HG03025 (cell line): ENCODE measurements at regions not wholly inside any gene's neighbourhood (a gene's known extent, or its start where the extent isn't known, plus 50 kb on each side); places are given as distances from the start of the nearest gene placed in this dataset.
"Not testable (repeated sequence)": the region's sequence is repeated elsewhere in the genome, so short reads cannot be mapped to it uniquely, and the experiment has no call there.

Experiments used
- ATAC-seq: cut with Tn5 transposase; IDR thresholded peaks from one replicate; pipeline ENCODE4 v1.9.1; 2021; ENCODE audit warnings: mild to moderate bottlenecking, moderate library complexity; ENCODE audit not compliant: unreplicated experiment, low FRiP score

DNA sequence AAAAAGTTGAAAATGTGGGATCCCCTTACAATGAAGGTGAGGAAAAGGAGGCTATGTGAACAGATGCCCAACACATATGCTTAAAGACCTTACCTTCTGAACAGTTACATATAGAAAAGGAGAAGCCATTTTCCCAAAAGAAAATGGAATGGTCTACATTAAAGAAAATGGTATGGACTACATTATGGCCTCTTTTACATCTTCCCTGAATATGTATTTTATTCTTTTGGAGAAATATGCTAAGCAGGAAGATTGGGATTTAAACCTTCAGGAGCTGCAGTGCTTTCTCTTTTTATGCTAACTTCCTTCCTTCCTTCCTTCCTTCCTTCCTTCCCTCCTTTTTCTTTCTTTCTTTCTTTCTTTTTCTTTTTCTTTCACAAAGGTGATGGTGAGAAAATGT lies 155.4 kb downstream of the SEC23IP start:
- ATAC-seq, result no peak

- no peak for ATAC-seq
Measured at GRCh38 chr10:120048391-120048790, 155.9 kb downstream of the SEC23IP start.

DNA sequence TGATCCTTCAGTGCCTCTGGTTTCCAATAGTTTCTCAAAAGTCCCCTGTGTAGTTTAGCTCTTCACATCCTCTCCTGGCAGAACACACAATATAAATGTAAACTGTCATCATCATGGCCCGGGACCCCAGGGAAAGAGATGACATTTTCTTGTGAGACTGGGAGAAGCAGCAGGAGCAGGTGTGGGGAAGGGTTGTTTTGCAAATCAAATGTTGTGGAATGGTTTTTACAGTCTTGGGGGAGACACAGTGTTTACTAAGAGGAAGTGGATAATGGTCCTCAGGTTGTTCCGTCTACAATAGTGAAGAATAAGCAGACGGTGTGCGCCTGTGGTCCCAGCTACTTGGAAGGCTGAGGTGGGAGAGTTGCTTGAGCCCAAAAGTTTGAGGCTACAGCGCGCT lies 159.1 kb downstream of the SEC23IP start:
- ATAC-seq, result no peak

DNA sequence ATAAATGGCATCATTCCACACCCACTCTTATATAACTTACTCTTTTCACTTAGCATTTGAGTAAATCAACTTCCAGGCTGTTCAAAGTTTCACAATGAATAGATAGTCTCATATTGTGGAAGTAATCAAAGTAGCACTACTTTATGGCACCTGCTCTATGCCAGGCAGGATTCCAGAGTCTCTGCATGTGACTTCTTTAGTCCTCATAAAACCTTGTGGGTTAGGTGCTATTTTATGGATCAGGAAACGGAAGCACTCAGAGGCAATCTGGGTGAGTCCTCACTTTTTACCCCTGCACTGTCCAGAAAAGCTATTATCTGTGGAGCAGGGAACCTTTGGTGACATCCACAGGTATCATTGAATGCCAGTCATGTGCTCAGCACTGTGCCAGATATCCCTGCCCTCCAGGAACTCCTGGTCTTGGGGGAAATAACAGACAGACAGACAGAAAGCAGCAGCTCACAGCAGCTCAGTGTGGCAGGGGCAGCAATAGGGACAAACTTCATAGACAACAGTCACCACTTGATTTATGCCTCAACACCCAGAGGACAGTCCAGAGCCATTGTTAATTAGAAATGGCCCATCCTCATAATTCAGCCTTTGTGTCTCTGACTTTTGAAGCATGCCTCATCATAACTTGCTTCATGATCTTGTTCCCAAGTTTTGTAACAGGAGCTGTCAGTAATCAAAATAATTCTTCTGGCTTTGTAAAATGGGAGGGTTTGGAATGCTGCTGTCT lies 160.6 kb downstream of the SEC23IP start:
- no peak for ATAC-seq

DNA sequence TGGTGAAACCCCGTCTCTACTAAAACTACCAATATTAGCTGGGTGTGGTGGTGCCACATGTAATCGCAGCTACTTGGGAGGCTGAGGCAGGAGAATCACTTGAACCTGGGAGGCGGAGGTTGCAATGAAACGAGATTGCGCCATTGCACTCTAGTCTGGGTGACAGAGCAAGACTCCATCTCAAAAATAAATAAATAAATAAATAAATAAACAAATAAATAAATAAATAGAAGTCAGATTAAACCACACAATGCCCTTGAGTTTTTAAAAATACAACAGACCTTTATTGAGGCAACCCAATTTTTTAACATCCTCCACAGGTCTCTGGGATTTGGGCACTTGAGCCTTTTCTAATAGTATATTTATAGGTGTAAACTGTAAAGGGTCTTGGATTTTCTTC lies 167.3 kb downstream of the SEC23IP start:
- ATAC-seq, result not testable (repeated sequence)

DNA sequence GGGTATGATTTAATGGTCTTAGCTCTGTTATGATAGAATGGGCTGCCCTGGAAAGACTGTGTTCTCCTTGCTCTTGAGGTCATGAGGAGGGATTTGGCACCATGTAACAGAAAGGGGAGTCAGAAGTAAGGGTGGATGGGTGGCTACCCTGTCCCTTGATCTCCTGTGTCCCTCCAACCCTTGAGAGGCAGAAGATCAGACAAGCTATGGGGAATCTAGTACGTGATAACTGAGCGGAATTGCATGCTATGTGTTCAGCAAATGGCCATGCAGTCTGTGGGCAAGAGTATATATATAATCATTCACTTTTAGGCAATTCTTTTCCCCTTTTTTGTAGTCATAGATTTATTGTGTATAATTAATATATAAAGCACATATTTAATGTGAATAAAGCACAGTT lies 174.9 kb downstream of the SEC23IP start:
- ATAC-seq, result no peak

- no peak for ATAC-seq
Measured at GRCh38 chr10:120069700-120070099, 177.2 kb downstream of the SEC23IP start.

- no peak for ATAC-seq
Measured at GRCh38 chr10:120075349-120075748, 182.8 kb downstream of the SEC23IP start.

GRCh38 chr10:120076996-120077706 lies 184.6 kb downstream of the SEC23IP start:
- ATAC-seq, result no peak

DNA sequence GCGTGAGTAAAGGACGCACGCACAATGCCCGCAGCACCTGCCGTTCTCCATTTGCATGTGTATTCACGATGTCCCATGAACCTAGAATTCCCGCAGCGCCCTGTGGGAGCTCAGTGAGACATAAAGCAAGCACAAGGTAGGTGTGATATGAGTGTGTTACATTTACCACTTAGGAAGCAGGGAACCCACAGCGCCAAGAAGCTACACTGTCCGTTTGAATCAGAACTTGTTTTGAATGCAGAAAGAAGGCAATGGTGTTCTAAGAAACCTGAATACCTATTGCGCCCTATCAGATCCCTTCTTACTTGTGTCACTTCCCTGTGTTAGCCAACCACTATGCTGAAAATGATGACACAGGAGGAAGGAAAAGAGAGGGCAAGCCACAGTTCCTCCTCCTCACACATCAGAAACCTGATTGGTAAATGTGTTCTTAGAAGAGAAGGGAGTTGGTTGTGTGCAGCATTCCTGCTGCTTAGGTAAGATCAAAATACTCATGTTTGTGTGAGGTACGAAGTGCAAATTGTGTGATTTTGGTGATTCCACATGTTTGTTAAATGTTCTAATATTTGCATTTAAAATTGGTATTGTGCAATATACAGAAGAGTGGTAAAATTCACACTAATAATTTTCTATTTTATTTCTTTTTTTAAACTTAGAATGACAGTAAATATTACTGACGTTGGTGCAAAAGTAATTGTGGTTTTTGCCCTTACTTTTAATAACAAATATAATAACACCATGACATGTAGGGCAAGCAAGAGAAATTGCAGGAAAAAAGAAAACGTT lies 185.4 kb downstream of the SEC23IP start:
- ATAC-seq, result no peak

DNA sequence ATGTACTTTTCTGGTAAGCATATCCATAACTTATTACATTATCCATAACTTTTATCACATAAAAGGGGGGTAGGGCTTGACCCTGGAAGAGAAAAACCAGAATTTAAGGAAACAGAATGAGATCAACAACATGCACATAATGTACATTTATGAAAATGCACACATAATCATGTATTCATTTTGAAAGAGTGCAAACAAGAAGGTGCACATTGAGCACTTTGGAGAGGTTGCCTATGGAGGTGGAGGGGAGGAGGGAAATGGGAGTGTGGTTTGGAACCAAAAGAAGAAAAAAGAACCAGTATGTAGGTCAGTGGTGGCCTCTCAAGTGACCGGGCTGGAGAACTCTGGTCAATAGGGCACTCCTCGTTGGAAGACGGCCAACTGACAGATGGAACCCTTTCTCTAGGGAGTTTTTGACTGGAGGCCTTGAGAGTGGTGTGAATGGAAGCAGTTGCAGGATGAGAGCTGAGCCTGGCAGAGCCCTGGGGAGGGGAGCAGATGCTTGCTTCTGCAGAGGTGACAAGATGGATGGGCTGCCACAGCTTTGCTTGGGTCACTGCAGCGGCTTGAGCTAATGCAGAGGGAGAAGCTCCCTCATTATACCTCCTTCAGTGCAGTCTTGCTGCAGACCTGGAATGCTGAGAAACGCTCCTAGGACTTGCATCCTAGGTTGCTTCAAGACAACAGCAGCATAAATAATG lies 192.7 kb downstream of the SEC23IP start:
- ATAC-seq, result no peak

- ATAC-seq, result no peak
Measured at GRCh38 chr10:120086066-120086465, 193.5 kb downstream of the SEC23IP start.

GRCh38 chr10:120087109-120087508 lies 194.6 kb downstream of the SEC23IP start:
- no peak for ATAC-seq

GRCh38 chr10:120095875-120096274 lies 203.3 kb downstream of the SEC23IP start:
- no peak for ATAC-seq

- ATAC-seq, result no peak
Measured at GRCh38 chr10:120097766-120098165, 205.2 kb downstream of the SEC23IP start.

GRCh38 chr10:120098232-120098930 lies 205.9 kb downstream of the SEC23IP start:
- no peak for ATAC-seq

DNA sequence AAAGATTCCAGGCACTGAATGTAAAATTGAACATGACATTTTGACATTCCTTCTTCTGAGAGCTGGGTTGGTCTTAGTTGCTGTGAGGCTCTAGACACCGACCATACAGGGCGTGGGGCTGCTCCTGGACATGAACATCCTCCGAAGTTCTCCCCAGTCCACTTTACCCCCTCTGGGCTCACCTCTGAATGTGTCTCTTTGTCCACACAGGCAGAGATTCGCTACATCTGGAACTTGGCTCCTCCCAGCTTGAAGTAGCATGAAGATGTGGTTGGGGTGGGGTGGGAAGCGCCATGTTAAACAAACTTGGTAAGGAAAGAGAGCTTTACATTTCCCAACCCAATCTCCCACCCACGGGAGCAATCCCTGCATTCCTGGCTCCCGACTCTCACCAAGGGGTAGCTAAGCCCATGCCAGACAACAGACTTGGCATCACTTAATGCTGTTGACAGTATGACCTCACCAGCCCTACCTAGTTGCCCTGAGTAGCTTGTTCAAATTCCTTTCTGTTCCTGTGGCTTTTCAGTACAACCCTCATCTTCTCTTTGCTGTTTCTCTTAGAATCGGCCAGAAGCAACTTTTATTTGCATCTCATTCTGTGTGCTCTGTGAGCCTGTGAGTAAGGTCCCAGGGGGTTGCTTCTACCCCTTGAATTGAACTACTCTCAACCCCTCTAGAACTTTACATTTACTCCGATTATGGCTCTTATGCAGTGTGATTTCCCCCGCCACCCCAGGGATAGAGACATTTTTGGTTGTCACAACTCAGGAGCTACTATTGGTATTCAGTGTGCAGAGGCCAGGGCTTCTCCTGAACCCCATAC lies 211.4 kb downstream of the SEC23IP start:
- ATAC-seq, result no peak

- no peak for ATAC-seq
Measured at GRCh38 chr10:120105001-120105400, 212.5 kb downstream of the SEC23IP start.

DNA sequence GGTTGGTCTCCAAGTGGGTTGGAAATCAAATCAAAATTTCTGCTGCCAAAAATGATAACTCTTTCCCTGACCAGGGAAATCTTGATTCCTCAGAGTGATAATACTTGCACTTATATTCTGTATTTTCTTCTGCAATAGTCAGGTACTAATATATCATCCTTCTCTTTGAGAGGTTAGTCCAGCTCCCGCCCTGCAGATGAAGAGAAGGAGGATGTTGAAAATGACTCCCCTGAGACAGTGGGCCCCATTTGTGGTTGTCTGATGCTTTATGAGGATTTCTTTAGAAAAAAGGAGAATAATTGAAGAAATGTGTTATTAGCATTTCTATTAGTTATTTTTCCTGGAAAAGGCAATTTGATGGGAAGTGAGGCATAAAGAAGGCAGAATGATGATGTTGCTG lies 213.0 kb downstream of the SEC23IP start:
- no peak for ATAC-seq
